Skin of body (tissue), 1 donor: ENCODE measurements at regions not wholly inside any gene's neighbourhood (a gene's known extent, or its start where the extent isn't known, plus 50 kb on each side); places are given as distances from the start of the nearest gene placed in this dataset.

Experiments
- DNase-seq: peaks from one replicate; lab custom pipeline; 2025; lab: John Stamatoyannopoulos, UW

GRCh38 chr12:77299910-77300669 lies 234.7 kb upstream of the E2F7 start:
- DNase-seq, result no peak

- DNase-seq, result no peak
Measured at GRCh38 chr12:77299001-77299400, 233.6 kb upstream of the E2F7 start.

GRCh38 chr12:77294016-77294415 lies 228.6 kb upstream of the E2F7 start:
- DNase-seq, result no peak

GRCh38 chr12:77274926-77275325 lies 209.6 kb upstream of the E2F7 start:
- no peak for DNase-seq

GRCh38 chr12:77273898-77274297 lies 208.5 kb upstream of the E2F7 start:
- DNase-seq, result no peak

GRCh38 chr12:77256956-77257355 lies 191.6 kb upstream of the E2F7 start:
- peak; percentile 23 for DNase-seq

GRCh38 chr12:77253321-77253720 lies 188.0 kb upstream of the E2F7 start:
- no peak for DNase-seq

GRCh38 chr12:77251799-77252198 lies 186.4 kb upstream of the E2F7 start:
- DNase-seq, result no peak

GRCh38 chr12:77249892-77250291 lies 184.5 kb upstream of the E2F7 start:
- DNase-seq, result no peak

- DNase-seq, result no peak
Measured at GRCh38 chr12:77248036-77248435, 182.7 kb upstream of the E2F7 start.

- DNase-seq, result no peak
Measured at GRCh38 chr12:77247542-77247941, 182.2 kb upstream of the E2F7 start.

GRCh38 chr12:77243345-77243744 lies 178.0 kb upstream of the E2F7 start:
- DNase-seq, result no peak

GRCh38 chr12:77239617-77240016 lies 174.2 kb upstream of the E2F7 start:
- DNase-seq, result no peak

- no peak for DNase-seq
Measured at GRCh38 chr12:77238335-77238734, 173.0 kb upstream of the E2F7 start.

GRCh38 chr12:77237896-77238295 lies 172.5 kb upstream of the E2F7 start:
- DNase-seq, result no peak

GRCh38 chr12:77236066-77236465 lies 170.7 kb upstream of the E2F7 start:
- DNase-seq, result no peak

- peak; percentile 96 for DNase-seq
Measured at GRCh38 chr12:77232045-77232444, 166.7 kb upstream of the E2F7 start.

GRCh38 chr12:77231501-77231918 lies 166.1 kb upstream of the E2F7 start:
- peak; percentile 61 for DNase-seq

- peak; percentile 91 for DNase-seq
Measured at GRCh38 chr12:77229640-77230442, 164.5 kb upstream of the E2F7 start.

GRCh38 chr12:77228376-77228775 lies 163.0 kb upstream of the E2F7 start:
- DNase-seq, result no peak

GRCh38 chr12:77226368-77226767 lies 161.0 kb upstream of the E2F7 start:
- no peak for DNase-seq

- no peak for DNase-seq
Measured at GRCh38 chr12:77225373-77225772, 160.0 kb upstream of the E2F7 start.

GRCh38 chr12:77224346-77224745 lies 159.0 kb upstream of the E2F7 start:
- no peak for DNase-seq
